HFFc6 (cell line): ENCODE measurements at regions not wholly inside any gene's neighbourhood (a gene's known extent, or its start where the extent isn't known, plus 50 kb on each side); places are given as distances from the start of the nearest gene placed in this dataset.
A peak's percentile ranks its signal among the peaks of the same experiment; 100 is the strongest.

Experiments
- DNase-seq: peaks from one replicate; pipeline ENCODE4 v3.0.0-alpha.2; 2018
- H3K27ac Mint-ChIP-seq: 2 replicates; pipeline ENCODE4 v1.8.0; 2020; ENCODE audit warnings: mild to moderate bottlenecking, mixed read lengths
- H3K27me3 Mint-ChIP-seq: 2 replicates; pipeline ENCODE4 v1.8.0; 2021; ENCODE audit warnings: mild to moderate bottlenecking, moderate library complexity, mixed read lengths; ENCODE audit not compliant: insufficient read depth
- H3K36me3 Mint-ChIP-seq: 2 replicates; pipeline ENCODE4 v1.8.0; 2021; ENCODE audit warnings: low read depth, mixed read lengths
- H3K4me1 Mint-ChIP-seq: 2 replicates; pipeline ENCODE4 v1.8.0; 2020; ENCODE audit warnings: low read depth, mixed read lengths
- H3K4me3 Mint-ChIP-seq: 2 replicates; pipeline ENCODE4 v1.8.0; 2020; ENCODE audit warnings: mild to moderate bottlenecking, moderate library complexity, mixed read lengths
- H3K9me3 Mint-ChIP-seq: 2 replicates; pipeline ENCODE4 v1.8.0; 2020; ENCODE audit warnings: mild to moderate bottlenecking, mixed read lengths
- TF ChIP-seq, protein P1 (sequence below): fragments of 200-600 bp; sonication (generic); IDR thresholded peaks from 2 replicates; pipeline ENCODE4 v1.5.0; 2021; ENCODE audit warnings: antibody characterized with exemption, mild to moderate bottlenecking

DNA sequence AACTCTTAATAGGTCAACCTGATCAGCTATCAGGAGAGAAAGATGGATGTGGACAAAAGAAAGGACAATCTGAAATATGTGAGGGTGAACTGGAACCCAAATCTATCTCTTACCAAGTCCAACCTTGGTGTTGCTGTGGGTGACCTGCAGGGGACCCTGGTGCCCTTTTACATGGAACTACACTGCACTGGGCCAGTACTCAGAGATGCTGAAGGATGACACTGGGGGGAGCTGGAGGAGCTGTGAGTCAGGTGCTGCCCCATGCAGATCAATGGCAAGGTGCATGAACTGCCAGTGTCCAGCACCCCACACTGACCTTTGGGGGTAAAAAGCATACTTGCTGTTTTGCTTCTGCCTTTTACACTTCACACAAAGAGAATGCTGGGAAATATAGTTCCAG, 55.6 kb upstream of the TBC1D5 start:
- DNase-seq: no peak
- H3K4me3 Mint-ChIP-seq: no peak overlapping the region
- H3K27ac Mint-ChIP-seq: no peak overlapping the region
- H3K4me1 Mint-ChIP-seq: peaks cover 26% of the 10 kb centered on the region
- H3K9me3 Mint-ChIP-seq: no peaks in the 10 kb centered on the region
- no peaks in the 10 kb centered on the region; the same call in 1 of the 2 replicates for H3K36me3 Mint-ChIP-seq
- no peaks in the 10 kb centered on the region for H3K27me3 Mint-ChIP-seq
- TF ChIP-seq, protein P1, sequence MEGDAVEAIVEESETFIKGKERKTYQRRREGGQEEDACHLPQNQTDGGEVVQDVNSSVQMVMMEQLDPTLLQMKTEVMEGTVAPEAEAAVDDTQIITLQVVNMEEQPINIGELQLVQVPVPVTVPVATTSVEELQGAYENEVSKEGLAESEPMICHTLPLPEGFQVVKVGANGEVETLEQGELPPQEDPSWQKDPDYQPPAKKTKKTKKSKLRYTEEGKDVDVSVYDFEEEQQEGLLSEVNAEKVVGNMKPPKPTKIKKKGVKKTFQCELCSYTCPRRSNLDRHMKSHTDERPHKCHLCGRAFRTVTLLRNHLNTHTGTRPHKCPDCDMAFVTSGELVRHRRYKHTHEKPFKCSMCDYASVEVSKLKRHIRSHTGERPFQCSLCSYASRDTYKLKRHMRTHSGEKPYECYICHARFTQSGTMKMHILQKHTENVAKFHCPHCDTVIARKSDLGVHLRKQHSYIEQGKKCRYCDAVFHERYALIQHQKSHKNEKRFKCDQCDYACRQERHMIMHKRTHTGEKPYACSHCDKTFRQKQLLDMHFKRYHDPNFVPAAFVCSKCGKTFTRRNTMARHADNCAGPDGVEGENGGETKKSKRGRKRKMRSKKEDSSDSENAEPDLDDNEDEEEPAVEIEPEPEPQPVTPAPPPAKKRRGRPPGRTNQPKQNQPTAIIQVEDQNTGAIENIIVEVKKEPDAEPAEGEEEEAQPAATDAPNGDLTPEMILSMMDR: peak; percentile 23

DNA sequence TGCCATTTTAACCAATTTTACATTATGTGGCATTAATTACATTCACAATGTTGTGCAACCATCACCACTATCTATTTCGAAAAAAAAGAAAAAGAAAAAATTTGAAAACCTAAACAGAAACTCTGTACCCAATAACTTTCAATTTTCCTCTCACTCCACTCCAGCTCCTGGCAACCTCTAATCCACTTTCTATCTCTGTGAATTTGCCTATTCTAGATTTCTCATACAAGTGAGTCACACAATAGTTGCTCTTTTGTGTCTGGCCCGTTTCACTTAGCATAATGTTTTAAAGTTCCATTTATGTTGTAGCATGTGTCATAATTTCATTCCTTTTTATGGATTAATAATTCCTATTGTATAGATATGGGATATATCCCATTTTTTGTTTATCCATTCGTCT, 53.3 kb upstream of the TBC1D5 start:
- no peak for DNase-seq
- peaks cover 16% of the 10 kb centered on the region for H3K4me1 Mint-ChIP-seq
- H3K9me3 Mint-ChIP-seq: peaks cover 4% of the 10 kb centered on the region; the same call in 1 of the 2 replicates
- H3K27me3 Mint-ChIP-seq: no peaks in the 10 kb centered on the region
- H3K4me3 Mint-ChIP-seq: no peak overlapping the region
- H3K27ac Mint-ChIP-seq: no peak overlapping the region
- TF ChIP-seq, protein P1: no peak
- H3K36me3 Mint-ChIP-seq: no peaks in the 10 kb centered on the region; the same call in 1 of the 2 replicates

DNA sequence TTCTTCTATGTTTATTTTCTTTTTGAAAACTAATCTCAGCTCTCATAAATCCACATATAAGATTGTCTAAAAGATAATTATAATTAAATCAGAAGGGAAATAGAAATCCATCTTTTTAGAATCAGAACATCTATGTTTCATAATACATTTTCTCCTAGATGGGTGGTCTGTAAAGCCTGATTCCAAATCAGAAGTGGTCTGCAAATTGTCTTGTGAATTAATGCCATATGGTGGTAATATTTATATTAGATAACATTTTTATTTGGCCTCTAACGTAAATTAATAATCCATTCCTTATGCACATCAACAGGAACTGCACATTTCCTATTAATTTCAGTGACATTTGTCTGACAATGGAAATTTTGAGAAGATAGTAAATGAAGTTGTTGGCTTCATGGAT, 52.8 kb upstream of the TBC1D5 start:
- Mint-ChIP-seq H3K27ac (no peak overlapping the region), H3K4me1 (peaks cover 13% of the 10 kb centered on the region), H3K27me3 (no peaks in the 10 kb centered on the region; the same call in 1 of the 2 replicates), H3K9me3 (peaks cover 4% of the 10 kb centered on the region; the same call in 1 of the 2 replicates), H3K4me3 (no peak overlapping the region), H3K36me3 (no peaks in the 10 kb centered on the region; the same call in 1 of the 2 replicates)
- TF ChIP-seq, protein P1: no peak
- DNase-seq: no peak

DNA sequence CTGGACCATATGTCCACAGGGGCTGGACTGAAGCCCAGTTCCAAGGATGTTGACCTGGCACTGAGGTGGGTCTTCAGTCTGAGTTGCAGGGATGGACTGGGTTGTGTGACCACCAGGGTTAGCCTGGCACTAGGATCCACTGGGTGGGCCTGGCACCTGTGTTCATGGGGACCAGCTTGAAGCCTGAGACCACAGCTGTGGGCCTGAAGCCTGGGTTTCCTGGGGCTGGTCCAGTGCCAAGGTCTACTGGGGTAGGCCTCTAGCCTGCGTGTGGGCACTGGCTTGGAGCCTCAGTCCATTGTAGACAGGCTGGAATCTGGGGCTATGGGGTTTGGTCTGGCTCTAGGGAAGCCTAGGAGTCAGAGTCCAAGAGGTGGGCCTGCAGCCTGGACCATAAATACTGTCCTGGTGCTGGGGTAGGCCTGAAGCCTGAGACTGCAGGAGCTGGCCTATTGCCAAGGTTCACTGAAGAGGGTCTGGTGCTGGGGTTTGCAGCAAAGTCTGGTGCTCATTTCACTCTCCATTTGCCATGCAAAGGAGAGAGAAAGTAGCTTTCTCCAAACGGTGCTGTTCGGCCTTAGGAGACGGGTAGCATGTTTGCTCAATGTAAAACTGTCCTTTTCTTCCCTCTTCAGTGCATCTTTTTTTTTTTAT, 51.2 kb upstream of the TBC1D5 start:
- Mint-ChIP-seq H3K4me3 (no peak overlapping the region), H3K36me3 (no peaks in the 10 kb centered on the region; the same call in 1 of the 2 replicates), H3K9me3 (peaks cover 4% of the 10 kb centered on the region; the same call in 1 of the 2 replicates), H3K27me3 (peaks cover 2% of the 10 kb centered on the region; the same call in 1 of the 2 replicates), H3K4me1 (peaks cover 16% of the 10 kb centered on the region), H3K27ac (no peak overlapping the region)
- TF ChIP-seq, protein P1: no peak
- no peak for DNase-seq
